Right lobe of liver (tissue), 6 donors: ENCODE measurements at regions not wholly inside any gene's neighbourhood (a gene's known extent, or its start where the extent isn't known, plus 50 kb on each side); places are given as distances from the start of the nearest gene placed in this dataset.

Experiments
- ATAC-seq, 4 donors: fragments of 200-7000 bp; cut with Tn5 transposase; one replicate each; pipeline ENCODE4 v1.9.1; 2020; ENCODE audit warnings: mild to moderate bottlenecking in 4 of 4, moderate library complexity in 4 of 4
- DNase-seq, 3 donors: peaks; one replicate each; pipeline ENCODE4 v3.0.0-alpha.2; 2020
- H3K27ac ChIP-seq, 3 donors: fragments of 200-600 bp; one replicate each; pipeline ENCODE4 v1.8.0; 2022
- H3K27me3 ChIP-seq, 2 donors: fragments of 200-600 bp; one replicate each; pipeline ENCODE4 v1.8.0; 2022
- H3K36me3 ChIP-seq, 4 donors: fragments of 200-600 bp; sonication (generic) in 1 of 4; one replicate each; pipeline versions ENCODE4 v1.5.1 to v1.8.0; 2017 to 2022; ENCODE audit warnings: control low read depth in 1 of 4
- H3K4me1 ChIP-seq, 4 donors: fragments of 200-600 bp; sonication (generic) in 1 of 4; one replicate each; pipeline versions ENCODE4 v1.5.1 to v1.8.0; 2017 to 2022; ENCODE audit warnings: control low read depth in 1 of 4
- H3K4me3 ChIP-seq, 3 donors: fragments of 200-600 bp; one replicate each; pipeline ENCODE4 v1.8.0; 2022
- H3K9me3 ChIP-seq, 4 donors: fragments of 200-600 bp; sonication (generic) in 1 of 4; one replicate each; pipeline versions ENCODE4 v1.5.1 to v1.8.0; 2017 to 2022; ENCODE audit warnings: control low read depth in 1 of 4
- CTCF ChIP-seq, 4 donors: fragments of 200-600 bp in 3 of 4; fragments of 450-650 bp in 1 of 4; IDR thresholded peaks; one replicate each; pipeline versions ENCODE4 v1.5.1 to v1.8.0; 2016 to 2022; ENCODE audit warnings: antibody characterized with exemption in 4 of 4, mild to moderate bottlenecking in 2 of 4
- POLR2A ChIP-seq: fragments of 450-650 bp; IDR thresholded peaks from one replicate; pipeline ENCODE4 v1.6.1; 2017; ENCODE audit warnings: antibody characterized with exemption, mild to moderate bottlenecking
- WGBS: methylation state at CpG from one replicate; pipeline ENCODE4 v1.1.6; 2018; ENCODE audit warnings: low coverage, low lambda C conversion rate; ENCODE audit not compliant: insufficient coverage; ENCODE audit errors: missing lambda C conversion rate; 5-methylcytosine and 5-hydroxymethylcytosine counted together
- intact Hi-C, 2 donors: fragments of 100-400 bp; cut with DNase I; formaldehyde crosslinking; loops; one replicate each; pipeline versions ENCODE4 v1.11.2 to v1.14.1; 2022
- donor health status: DM: no; HTN: yes; CAD: no.
- donor health status: DM: no; HTN: no; CAD: no.
- donor health status: DM: no; HTN: no; CAD: no.
- donor health status: DM: no; HTN: yes; CAD: no.
- donor health status: DM: no; HTN: yes; CAD: no.

- ATAC-seq = no peak
- no peaks in the 10 kb centered on the region for H3K36me3 ChIP-seq
- no peak overlapping the region for H3K27ac ChIP-seq
- no peaks in the 10 kb centered on the region for H3K27me3 ChIP-seq
- no peaks in the 10 kb centered on the region for H3K4me1 ChIP-seq
- H3K4me3 ChIP-seq = no peak overlapping the region
- intact Hi-C loops = no loop called here
- 26% methylated on average over 1 of the region's 1 CpG for WGBS
- no peaks in the 10 kb centered on the region for H3K9me3 ChIP-seq
- no peak for DNase-seq
- TF ChIP-seq CTCF (IDR thresholded peaks at IDR 0.05) (no peak), POLR2A (no peak)
Observed at GRCh38 chr4:181431006-181431405, 812.2 kb upstream of the TENM3 start.

- Histone ChIP-seq H3K4me3 (no peak overlapping the region), H3K27me3 (no peaks in the 10 kb centered on the region), H3K27ac (no peak overlapping the region), H3K9me3 (no peaks in the 10 kb centered on the region), H3K4me1 (no peaks in the 10 kb centered on the region), H3K36me3 (no peaks in the 10 kb centered on the region)
- no peak for ATAC-seq
- DNase-seq = no peak
- intact Hi-C loops = no loop called here
- 41% methylated on average over 3 of the region's 3 CpGs for WGBS
- no peak for TF ChIP-seq POLR2A
- no peak for TF ChIP-seq CTCF (IDR thresholded peaks at IDR 0.05)
Observed at GRCh38 chr4:181431661-181432060, 811.5 kb upstream of the TENM3 start.

GRCh38 chr4:181432335-181432734, 810.9 kb upstream of the TENM3 start:
- H3K27me3 ChIP-seq = no peaks in the 10 kb centered on the region
- no peak overlapping the region for H3K4me3 ChIP-seq
- intact Hi-C loops = no loop called here
- ATAC-seq (no peak), DNase-seq (no peak)
- H3K9me3 ChIP-seq = no peaks in the 10 kb centered on the region
- 29% methylated on average over 5 of the region's 6 CpGs for WGBS
- no peaks in the 10 kb centered on the region for H3K4me1 ChIP-seq
- H3K27ac ChIP-seq = no peak overlapping the region
- TF ChIP-seq CTCF (IDR thresholded peaks at IDR 0.05) (no peak), POLR2A (no peak)
- no peaks in the 10 kb centered on the region for H3K36me3 ChIP-seq

- Histone ChIP-seq H3K4me3 (no peak overlapping the region), H3K27me3 (no peaks in the 10 kb centered on the region), H3K9me3 (no peaks in the 10 kb centered on the region), H3K36me3 (no peaks in the 10 kb centered on the region), H3K27ac (no peak overlapping the region), H3K4me1 (no peaks in the 10 kb centered on the region)
- 57% methylated on average over 7 of the region's 7 CpGs for WGBS
- intact Hi-C loops = no loop called here
- ATAC-seq (no peak), DNase-seq (no peak)
- TF ChIP-seq POLR2A (no peak), CTCF (IDR thresholded peaks at IDR 0.05) (no peak)
Observed at GRCh38 chr4:181437895-181438294, 805.3 kb upstream of the TENM3 start.

- no peak overlapping the region for H3K27ac ChIP-seq
- ATAC-seq = no peak
Observed at GRCh38 chr4:181438641-181439040, 804.6 kb upstream of the TENM3 start.

More at GRCh38 chr4:181438641-181439040, 804.6 kb upstream of the TENM3 start:
- Histone ChIP-seq H3K9me3 (no peaks in the 10 kb centered on the region), H3K36me3 (no peaks in the 10 kb centered on the region), H3K27me3 (no peaks in the 10 kb centered on the region), H3K4me3 (no peak overlapping the region), H3K4me1 (no peaks in the 10 kb centered on the region)
- DNase-seq = no peak
- WGBS = 11% methylated on average over 2 of the region's 5 CpGs
- intact Hi-C loops = no loop called here
- TF ChIP-seq POLR2A (no peak), CTCF (IDR thresholded peaks at IDR 0.05) (no peak)
